ENCODE measurements at regions not wholly inside any gene's neighbourhood (a gene's known extent, or its start where the extent isn't known, plus 50 kb on each side); places are given as distances from the start of the nearest gene placed in this dataset.

DNA sequence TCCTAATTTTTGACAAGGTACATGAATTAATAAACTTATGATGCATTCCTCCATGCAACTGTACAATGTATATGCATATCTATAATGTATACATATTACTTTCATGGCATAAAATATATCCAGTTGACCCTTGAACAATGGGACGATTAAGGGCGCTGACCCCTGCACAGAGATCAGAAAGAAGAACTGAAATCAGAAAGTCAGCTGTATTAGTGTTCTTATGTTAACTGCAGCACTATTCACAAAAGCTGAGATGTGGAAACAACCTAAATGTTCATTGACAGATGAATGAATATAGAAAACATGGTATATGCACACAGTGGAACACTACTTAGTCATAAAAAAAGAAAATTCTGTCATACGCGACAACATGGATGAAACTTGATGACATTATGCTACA, 457.1 kb downstream of the GBA3 start:
- TF ChIP-seq CTCF (IDR thresholded peaks at IDR 0.05) (no peak), REST (IDR thresholded peaks at IDR 0.05; ENCODE audit: insufficient read depth in 1 of 2, low read depth in 2 of 2, low read length in 1 of 2) (no peak)
